ENCODE measurements at regions not wholly inside any gene's neighbourhood (a gene's known extent, or its start where the extent isn't known, plus 50 kb on each side); places are given as distances from the start of the nearest gene placed in this dataset.

DNA sequence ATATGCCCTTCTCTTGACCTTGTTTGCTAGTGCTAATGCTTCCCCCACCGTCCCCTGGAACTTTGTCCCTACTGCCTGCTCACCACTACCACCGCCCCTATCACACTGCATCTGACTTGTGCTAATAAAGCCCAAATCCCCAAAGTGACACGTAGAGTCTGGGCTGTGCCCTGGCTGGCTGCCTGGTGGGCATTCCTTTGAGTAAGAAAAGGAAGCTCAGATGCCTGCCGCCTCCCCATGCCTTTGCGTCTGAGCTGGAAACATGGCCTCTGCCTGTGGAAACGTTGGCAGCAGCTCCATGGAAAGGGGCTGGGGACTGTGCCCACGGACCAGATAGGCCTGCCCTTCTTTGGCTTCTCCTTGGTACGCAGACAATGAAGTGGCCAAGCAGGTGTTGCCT lies 138.3 kb downstream of the CYP26A1 start:
- TF ChIP-seq, protein P1, sequence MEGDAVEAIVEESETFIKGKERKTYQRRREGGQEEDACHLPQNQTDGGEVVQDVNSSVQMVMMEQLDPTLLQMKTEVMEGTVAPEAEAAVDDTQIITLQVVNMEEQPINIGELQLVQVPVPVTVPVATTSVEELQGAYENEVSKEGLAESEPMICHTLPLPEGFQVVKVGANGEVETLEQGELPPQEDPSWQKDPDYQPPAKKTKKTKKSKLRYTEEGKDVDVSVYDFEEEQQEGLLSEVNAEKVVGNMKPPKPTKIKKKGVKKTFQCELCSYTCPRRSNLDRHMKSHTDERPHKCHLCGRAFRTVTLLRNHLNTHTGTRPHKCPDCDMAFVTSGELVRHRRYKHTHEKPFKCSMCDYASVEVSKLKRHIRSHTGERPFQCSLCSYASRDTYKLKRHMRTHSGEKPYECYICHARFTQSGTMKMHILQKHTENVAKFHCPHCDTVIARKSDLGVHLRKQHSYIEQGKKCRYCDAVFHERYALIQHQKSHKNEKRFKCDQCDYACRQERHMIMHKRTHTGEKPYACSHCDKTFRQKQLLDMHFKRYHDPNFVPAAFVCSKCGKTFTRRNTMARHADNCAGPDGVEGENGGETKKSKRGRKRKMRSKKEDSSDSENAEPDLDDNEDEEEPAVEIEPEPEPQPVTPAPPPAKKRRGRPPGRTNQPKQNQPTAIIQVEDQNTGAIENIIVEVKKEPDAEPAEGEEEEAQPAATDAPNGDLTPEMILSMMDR (IDR thresholded peaks at IDR 0.05; ENCODE audit: insufficient read depth in 1 of 2, low read depth in 1 of 2, low read length in 1 of 2, severe bottlenecking in 1 of 2, unreplicated experiment in 1 of 2): no peak
- H3K9me3 Mint-ChIP-seq (ENCODE audit: unreplicated experiment): no peaks in the 10 kb centered on the region
- Histone ChIP-seq H3K9me3 (no peaks in the 10 kb centered on the region), H3K27me3 (replicated peaks; ENCODE audit: control insufficient read depth, insufficient read depth, low read length) (no peaks in the 10 kb centered on the region), H3K4me1 (no peaks in the 10 kb centered on the region), H3K36me3 (ENCODE audit: control insufficient read depth, insufficient read depth, low read length) (no peaks in the 10 kb centered on the region), H3K4me3 (ENCODE audit: low read depth, low read length) (no peak overlapping the region)
- no peak for DNase-seq
- H3K27ac Mint-ChIP-seq (ENCODE audit: unreplicated experiment): no peak overlapping the region
- no peaks in the 10 kb centered on the region for H3K27me3 Mint-ChIP-seq (ENCODE audit: insufficient read depth, unreplicated experiment)
- POLR2A ChIA-PET: no interaction called here
- intact Hi-C loops (cut with micrococcal nuclease; ENCODE audit: unreplicated experiment): no loop called here
- no peaks in the 10 kb centered on the region for H3K36me3 Mint-ChIP-seq (ENCODE audit: insufficient read depth, unreplicated experiment)
- no peaks in the 10 kb centered on the region for H3K4me1 Mint-ChIP-seq (ENCODE audit: low read depth, unreplicated experiment)
- no peak overlapping the region for H3K4me3 Mint-ChIP-seq (ENCODE audit: unreplicated experiment)
- CTCF ChIA-PET: no interaction called here
- BruUV-seq (replicated peaks): no TSS peak

DNA sequence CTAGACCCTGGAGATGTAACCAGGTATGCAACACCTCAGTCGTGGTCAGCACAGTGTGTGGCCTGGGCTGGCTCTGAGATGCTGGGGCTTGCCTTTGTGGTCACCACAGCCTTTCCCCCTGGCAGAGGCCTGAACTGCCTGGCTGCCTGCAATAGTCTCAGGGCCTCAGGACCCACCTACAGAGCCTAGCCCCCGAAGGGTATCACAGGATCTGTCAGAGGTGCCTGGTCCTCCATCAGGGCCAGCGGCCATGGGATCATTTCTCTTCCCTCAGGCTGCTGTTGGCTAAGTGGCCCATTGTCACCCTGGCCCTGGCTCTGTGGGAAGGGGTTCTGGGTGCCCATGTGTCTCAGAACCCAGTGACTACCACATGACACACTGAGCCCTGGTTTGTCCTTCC lies 141.6 kb downstream of the CYP26A1 start:
- Histone ChIP-seq H3K4me1 (no peaks in the 10 kb centered on the region), H3K36me3 (ENCODE audit: control insufficient read depth, insufficient read depth, low read length) (no peaks in the 10 kb centered on the region), H3K9me3 (no peaks in the 10 kb centered on the region), H3K4me3 (ENCODE audit: low read depth, low read length) (no peak overlapping the region), H3K27me3 (replicated peaks; ENCODE audit: control insufficient read depth, insufficient read depth, low read length) (no peaks in the 10 kb centered on the region)
- Mint-ChIP-seq H3K4me1 (ENCODE audit: low read depth, unreplicated experiment) (no peaks in the 10 kb centered on the region), H3K27me3 (ENCODE audit: insufficient read depth, unreplicated experiment) (no peaks in the 10 kb centered on the region), H3K36me3 (ENCODE audit: insufficient read depth, unreplicated experiment) (no peaks in the 10 kb centered on the region), H3K4me3 (ENCODE audit: unreplicated experiment) (no peak overlapping the region), H3K27ac (ENCODE audit: unreplicated experiment) (no peak overlapping the region), H3K9me3 (ENCODE audit: unreplicated experiment) (no peaks in the 10 kb centered on the region)
- intact Hi-C loops (cut with micrococcal nuclease; ENCODE audit: unreplicated experiment): no loop called here
- BruUV-seq (replicated peaks): no TSS peak
- ChIA-PET CTCF (no interaction called here), POLR2A (no interaction called here)
- TF ChIP-seq, protein P1 (IDR thresholded peaks at IDR 0.05; ENCODE audit: insufficient read depth in 1 of 2, low read depth in 1 of 2, low read length in 1 of 2, severe bottlenecking in 1 of 2, unreplicated experiment in 1 of 2): no peak
- DNase-seq: no peak

DNA sequence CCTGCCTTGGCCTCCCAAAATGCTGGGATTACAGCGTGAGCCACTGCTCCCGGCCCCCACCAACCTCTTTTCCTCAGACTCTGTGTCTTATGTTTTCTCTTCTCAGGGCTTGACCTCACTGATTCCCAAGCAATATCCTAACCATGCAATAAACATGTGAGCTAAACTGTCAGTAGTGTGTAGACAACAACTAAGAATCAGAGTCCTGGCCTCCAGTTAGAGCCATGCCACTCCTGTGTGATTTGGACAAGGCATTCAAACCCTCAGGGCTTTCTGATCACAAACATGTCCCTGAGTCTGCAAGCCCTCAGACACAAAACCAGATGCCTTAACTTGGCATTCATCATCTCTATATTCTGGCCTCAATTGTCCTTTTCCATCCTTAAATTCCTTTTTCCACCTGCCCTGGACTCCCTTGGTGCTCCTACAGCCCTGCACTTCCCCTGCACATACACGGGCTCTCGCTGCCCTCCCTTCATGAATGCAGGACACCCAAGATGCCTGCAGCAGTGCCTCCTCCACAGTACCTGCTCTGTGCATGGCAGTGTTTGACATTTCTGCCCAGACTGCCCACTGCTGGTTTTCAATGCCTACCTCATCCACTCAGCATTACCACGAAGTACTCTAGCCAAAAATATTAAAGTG lies 142.8 kb downstream of the CYP26A1 start:
- ChIA-PET CTCF (no interaction called here), POLR2A (no interaction called here)
- H3K36me3 ChIP-seq (ENCODE audit: control insufficient read depth, insufficient read depth, low read length): no peaks in the 10 kb centered on the region
- no peaks in the 10 kb centered on the region for H3K9me3 ChIP-seq
- no peaks in the 10 kb centered on the region for H3K27me3 Mint-ChIP-seq (ENCODE audit: insufficient read depth, unreplicated experiment)
- TF ChIP-seq, protein P1 (IDR thresholded peaks at IDR 0.05; ENCODE audit: insufficient read depth in 1 of 2, low read depth in 1 of 2, low read length in 1 of 2, severe bottlenecking in 1 of 2, unreplicated experiment in 1 of 2): no peak
- no peaks in the 10 kb centered on the region for H3K9me3 Mint-ChIP-seq (ENCODE audit: unreplicated experiment)
- H3K27ac Mint-ChIP-seq (ENCODE audit: unreplicated experiment): no peak overlapping the region
- no peaks in the 10 kb centered on the region for H3K4me1 ChIP-seq
- H3K36me3 Mint-ChIP-seq (ENCODE audit: insufficient read depth, unreplicated experiment): no peaks in the 10 kb centered on the region
- BruUV-seq (replicated peaks): no TSS peak
- DNase-seq: no peak
- no peaks in the 10 kb centered on the region for H3K27me3 ChIP-seq (replicated peaks; ENCODE audit: control insufficient read depth, insufficient read depth, low read length)
- H3K4me3 ChIP-seq (ENCODE audit: low read depth, low read length): no peak overlapping the region
- H3K4me1 Mint-ChIP-seq (ENCODE audit: low read depth, unreplicated experiment): no peaks in the 10 kb centered on the region
- intact Hi-C loops (cut with micrococcal nuclease; ENCODE audit: unreplicated experiment): no loop called here
- H3K4me3 Mint-ChIP-seq (ENCODE audit: unreplicated experiment): no peak overlapping the region
